SK-N-SH treated with all-trans-retinoic acid at 6 μM for 48 hours (cell line): ENCODE measurements at regions not wholly inside any gene's neighbourhood (a gene's known extent, or its start where the extent isn't known, plus 50 kb on each side); places are given as distances from the start of the nearest gene placed in this dataset.

Experiments used
- ATAC-seq: fragments of 200-7000 bp; cut with Tn5 transposase; 3 replicates; pipeline ENCODE4 v1.9.1; 2020; ENCODE audit warnings: mild to moderate bottlenecking, moderate library complexity
- ARNTL ChIP-seq: fragments of 450-650 bp; formaldehyde crosslinking; IDR thresholded peaks from 2 replicates; pipeline ENCODE4 v1.5.0; 2020; ENCODE audit warnings: low read depth, mild to moderate bottlenecking, moderate library complexity, borderline replicate concordance
- BACH2 ChIP-seq: fragments of 250-450 bp; sonication (Bioruptor Pico); IDR thresholded peaks from 2 replicates; pipeline ENCODE4 v1.9.0; 2021; ENCODE audit warnings: mild to moderate bottlenecking, borderline replicate concordance
- CSDC2 ChIP-seq: fragments of 250-450 bp; sonication (Bioruptor Pico); IDR thresholded peaks from 2 replicates; pipeline ENCODE4 v1.5.0; 2020; ENCODE audit warnings: mild to moderate bottlenecking, moderate library complexity
- CSRNP3 ChIP-seq: fragments of 250-450 bp; sonication (Bioruptor Pico); IDR thresholded peaks from 2 replicates; pipeline ENCODE4 v1.5.1; 2021; ENCODE audit warnings: mild to moderate bottlenecking, moderate library complexity
- ESRRG ChIP-seq: fragments of 250-450 bp; sonication (Bioruptor Pico); IDR thresholded peaks from 2 replicates; pipeline ENCODE4 v1.6.1; 2021; ENCODE audit warnings: mild to moderate bottlenecking
- ISL1 ChIP-seq: fragments of 250-450 bp; sonication (Bioruptor Pico); IDR thresholded peaks from 2 replicates; pipeline ENCODE4 v2.1.2; 2022; ENCODE audit warnings: mild to moderate bottlenecking, moderate library complexity
- OSR1 ChIP-seq: fragments of 250-450 bp; sonication (Bioruptor Pico); IDR thresholded peaks from 2 replicates; pipeline ENCODE4 v1.8.0; 2022; ENCODE audit warnings: moderate library complexity, mild to moderate bottlenecking, inconsistent platforms
- PATZ1 ChIP-seq: fragments of 250-450 bp; sonication (Bioruptor Pico); IDR thresholded peaks from 2 replicates; pipeline ENCODE4 v1.8.0; 2020; ENCODE audit warnings: mild to moderate bottlenecking, moderate library complexity, borderline replicate concordance
- POU6F1 ChIP-seq: fragments of 250-450 bp; sonication (Bioruptor Pico); IDR thresholded peaks from 2 replicates; pipeline ENCODE4 v1.8.0; 2021; ENCODE audit warnings: low read depth, mild to moderate bottlenecking, moderate library complexity, borderline replicate concordance
- PPARA ChIP-seq: fragments of 250-450 bp; sonication (Bioruptor Pico); IDR thresholded peaks from 2 replicates; pipeline ENCODE4 v1.5.0; 2020; ENCODE audit warnings: mild to moderate bottlenecking, borderline replicate concordance
- RARB ChIP-seq: fragments of 250-450 bp; sonication (Bioruptor Pico); IDR thresholded peaks from 2 replicates; pipeline ENCODE4 v1.8.0; 2021; ENCODE audit warnings: mild to moderate bottlenecking, moderate library complexity
- SNAI2 ChIP-seq: fragments of 250-450 bp; sonication (Bioruptor Pico); IDR thresholded peaks from 2 replicates; pipeline ENCODE4 v1.5.0; 2020; ENCODE audit warnings: mild to moderate bottlenecking, moderate library complexity
- TCF4 ChIP-seq: fragments of 250-450 bp; sonication (Bioruptor Pico); IDR thresholded peaks from 2 replicates; pipeline ENCODE4 v1.8.0; 2021; ENCODE audit warnings: mild to moderate bottlenecking, moderate library complexity, borderline replicate concordance
- ZC3H10 ChIP-seq: fragments of 250-450 bp; sonication (Bioruptor Pico); IDR thresholded peaks from 2 replicates; pipeline ENCODE4 v1.5.1; 2021; ENCODE audit warnings: mild to moderate bottlenecking, moderate library complexity
- ZFP3 ChIP-seq: fragments of 250-450 bp; sonication (Bioruptor Pico); IDR thresholded peaks from 2 replicates; pipeline ENCODE4 v1.5.0; 2020; ENCODE audit warnings: mild to moderate bottlenecking, moderate library complexity
- ZFP30 ChIP-seq: fragments of 450-650 bp; formaldehyde crosslinking; IDR thresholded peaks from 2 replicates; pipeline ENCODE4 v1.5.0; 2022; ENCODE audit warnings: mild to moderate bottlenecking, moderate library complexity
- ZNF565 ChIP-seq: fragments of 450-650 bp; formaldehyde crosslinking; conservative IDR thresholded peaks from 2 replicates; pipeline ENCODE4 v1.5.0; 2020; ENCODE audit warnings: low read depth, mild to moderate bottlenecking, moderate library complexity
- ZNF70 ChIP-seq: fragments of 450-650 bp; formaldehyde crosslinking; IDR thresholded peaks from 2 replicates; pipeline ENCODE4 v1.5.0; 2020; ENCODE audit warnings: mild to moderate bottlenecking, moderate library complexity
- ZNF8 ChIP-seq: fragments of 450-650 bp; formaldehyde crosslinking; IDR thresholded peaks from 2 replicates; pipeline ENCODE4 v1.5.0; 2020; ENCODE audit warnings: mild to moderate bottlenecking, moderate library complexity
- TF ChIP-seq, protein P1 (sequence below): fragments of 250-450 bp; sonication (Bioruptor Pico); IDR thresholded peaks from 2 replicates; pipeline ENCODE4 v1.5.0; 2020; ENCODE audit warnings: mild to moderate bottlenecking, moderate library complexity

- ATAC-seq = no peak
- TF ChIP-seq POU6F1 (CRISPR knock-in tag) = no peak
These were observed 210.2 kb upstream of the ADARB2 start for GRCh38 chr10:1947464-1948003.

DNA sequence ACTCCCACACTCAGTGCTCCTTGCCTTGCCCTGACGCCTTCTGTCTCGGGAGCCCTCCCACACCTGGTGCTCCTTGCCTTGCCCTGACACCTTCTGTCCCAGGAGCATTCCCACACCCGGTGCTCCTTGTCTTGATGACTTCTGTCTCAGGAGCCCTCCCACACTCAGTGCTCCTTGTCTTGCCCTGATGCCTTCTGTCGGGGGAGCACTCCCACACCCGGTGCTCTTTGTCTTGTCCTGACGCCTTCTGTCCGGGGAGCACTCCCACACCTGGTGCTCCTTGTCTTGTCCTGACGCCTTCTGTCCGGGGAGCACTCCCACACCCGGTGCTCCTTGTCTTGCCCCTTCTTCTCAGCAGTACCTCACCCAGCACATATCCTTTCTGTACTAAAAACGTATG is 207.2 kb upstream of the ADARB2 start:
- TF ChIP-seq SNAI2 (no peak), ZC3H10 (CRISPR knock-in tag) (no peak), CSDC2 (CRISPR knock-in tag) (no peak), ARNTL (no peak), PATZ1 (no peak), ISL1 (CRISPR knock-in tag) (no peak), TCF4 (CRISPR knock-in tag) (no peak), ZFP30 (CRISPR knock-in tag) (no peak), PPARA (CRISPR knock-in tag) (no peak), ZFP3 (CRISPR knock-in tag) (no peak), POU6F1 (CRISPR knock-in tag) (no peak), CSRNP3 (no peak), OSR1 (CRISPR knock-in tag) (no peak), ESRRG (no peak)
- ATAC-seq = no peak

GRCh38 chr10:1942478-1942877 is 205.2 kb upstream of the ADARB2 start:
- TF ChIP-seq RARB = no peak
- TF ChIP-seq ZNF565 (CRISPR knock-in tag) = no peak
- TF ChIP-seq ZFP30 (CRISPR knock-in tag) = no peak
- no peak for TF ChIP-seq ZNF8 (CRISPR knock-in tag)
- no peak for TF ChIP-seq ZNF70
- no peak for TF ChIP-seq POU6F1 (CRISPR knock-in tag)
- TF ChIP-seq BACH2 (CRISPR knock-in tag) = no peak
- no peak for TF ChIP-seq ZC3H10 (CRISPR knock-in tag)
- TF ChIP-seq ISL1 (CRISPR knock-in tag) = no peak
- TF ChIP-seq TCF4 (CRISPR knock-in tag) = no peak
- TF ChIP-seq, protein P1, sequence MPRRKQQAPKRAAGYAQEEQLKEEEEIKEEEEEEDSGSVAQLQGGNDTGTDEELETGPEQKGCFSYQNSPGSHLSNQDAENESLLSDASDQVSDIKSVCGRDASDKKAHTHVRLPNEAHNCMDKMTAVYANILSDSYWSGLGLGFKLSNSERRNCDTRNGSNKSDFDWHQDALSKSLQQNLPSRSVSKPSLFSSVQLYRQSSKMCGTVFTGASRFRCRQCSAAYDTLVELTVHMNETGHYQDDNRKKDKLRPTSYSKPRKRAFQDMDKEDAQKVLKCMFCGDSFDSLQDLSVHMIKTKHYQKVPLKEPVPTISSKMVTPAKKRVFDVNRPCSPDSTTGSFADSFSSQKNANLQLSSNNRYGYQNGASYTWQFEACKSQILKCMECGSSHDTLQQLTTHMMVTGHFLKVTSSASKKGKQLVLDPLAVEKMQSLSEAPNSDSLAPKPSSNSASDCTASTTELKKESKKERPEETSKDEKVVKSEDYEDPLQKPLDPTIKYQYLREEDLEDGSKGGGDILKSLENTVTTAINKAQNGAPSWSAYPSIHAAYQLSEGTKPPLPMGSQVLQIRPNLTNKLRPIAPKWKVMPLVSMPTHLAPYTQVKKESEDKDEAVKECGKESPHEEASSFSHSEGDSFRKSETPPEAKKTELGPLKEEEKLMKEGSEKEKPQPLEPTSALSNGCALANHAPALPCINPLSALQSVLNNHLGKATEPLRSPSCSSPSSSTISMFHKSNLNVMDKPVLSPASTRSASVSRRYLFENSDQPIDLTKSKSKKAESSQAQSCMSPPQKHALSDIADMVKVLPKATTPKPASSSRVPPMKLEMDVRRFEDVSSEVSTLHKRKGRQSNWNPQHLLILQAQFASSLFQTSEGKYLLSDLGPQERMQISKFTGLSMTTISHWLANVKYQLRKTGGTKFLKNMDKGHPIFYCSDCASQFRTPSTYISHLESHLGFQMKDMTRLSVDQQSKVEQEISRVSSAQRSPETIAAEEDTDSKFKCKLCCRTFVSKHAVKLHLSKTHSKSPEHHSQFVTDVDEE (CRISPR knock-in tag) = no peak
- ATAC-seq = no peak
